Cardiac fibroblast (primary cell): ENCODE measurements at regions not wholly inside any gene's neighbourhood (a gene's known extent, or its start where the extent isn't known, plus 50 kb on each side); places are given as distances from the start of the nearest gene placed in this dataset.

Experiments
- DNase-seq, 2 donors: peaks; one replicate each; pipeline versions ENCODE4 v3.0.0 to v3.0.0-alpha.2; 2010; ENCODE audit warnings: low read depth in 2 of 2
- H3K4me3 ChIP-seq, 2 donors: replicated peaks in 1 of 2; 1 replicate in 1 of 2; 2 replicates in 1 of 2; pipeline ENCODE4 v1.5.1; 2011; ENCODE audit warnings: low read depth in 2 of 2, low read length in 2 of 2, mild to moderate bottlenecking in 2 of 2, moderate library complexity in 1 of 2
- CTCF ChIP-seq: IDR thresholded peaks from one replicate; pipeline ENCODE4 v1.5.1; 2011; ENCODE audit warnings: low read depth, mild to moderate bottlenecking, low read length, inconsistent platforms

- no peak overlapping the region for H3K4me3 ChIP-seq
- TF ChIP-seq CTCF: no peak
- DNase-seq: no peak
Measured at GRCh38 chr14:100448376-100448775, 125.2 kb downstream of the SLC25A47 start.

GRCh38 chr14:100449225-100449987 is 126.3 kb downstream of the SLC25A47 start:
- DNase-seq: no peak
- no peak overlapping the region for H3K4me3 ChIP-seq
- no peak for TF ChIP-seq CTCF

- no peak overlapping the region for H3K4me3 ChIP-seq
- DNase-seq: no peak
- TF ChIP-seq CTCF: no peak
Measured at GRCh38 chr14:100450049-100450448, 126.9 kb downstream of the SLC25A47 start.

GRCh38 chr14:100450736-100451135 is 127.6 kb downstream of the SLC25A47 start:
- no peak overlapping the region for H3K4me3 ChIP-seq
- no peak for DNase-seq
- TF ChIP-seq CTCF: no peak

- H3K4me3 ChIP-seq: no peak overlapping the region
- no peak for DNase-seq
- no peak for TF ChIP-seq CTCF
Measured at GRCh38 chr14:100451264-100451663, 128.1 kb downstream of the SLC25A47 start.

- TF ChIP-seq CTCF: no peak
- no peak for DNase-seq
- no peak overlapping the region for H3K4me3 ChIP-seq
Measured at GRCh38 chr14:100453930-100454329, 130.8 kb downstream of the SLC25A47 start.

- no peak for TF ChIP-seq CTCF
- no peak overlapping the region for H3K4me3 ChIP-seq
- DNase-seq: no peak
Measured at GRCh38 chr14:100454437-100454836, 131.3 kb downstream of the SLC25A47 start.
